Ammon's horn (tissue), 1 donor: ENCODE measurements at regions not wholly inside any gene's neighbourhood (a gene's known extent, or its start where the extent isn't known, plus 50 kb on each side); places are given as distances from the start of the nearest gene placed in this dataset.
"Not testable (repeated sequence)": the region's sequence is repeated elsewhere in the genome, so short reads cannot be mapped to it uniquely, and the experiment has no call there.

ENCODE experiments used
- DNase-seq: peaks from one replicate; pipeline ENCODE4 v3.0.0-alpha.2; 2016; ENCODE audit warnings: low spot score

DNA sequence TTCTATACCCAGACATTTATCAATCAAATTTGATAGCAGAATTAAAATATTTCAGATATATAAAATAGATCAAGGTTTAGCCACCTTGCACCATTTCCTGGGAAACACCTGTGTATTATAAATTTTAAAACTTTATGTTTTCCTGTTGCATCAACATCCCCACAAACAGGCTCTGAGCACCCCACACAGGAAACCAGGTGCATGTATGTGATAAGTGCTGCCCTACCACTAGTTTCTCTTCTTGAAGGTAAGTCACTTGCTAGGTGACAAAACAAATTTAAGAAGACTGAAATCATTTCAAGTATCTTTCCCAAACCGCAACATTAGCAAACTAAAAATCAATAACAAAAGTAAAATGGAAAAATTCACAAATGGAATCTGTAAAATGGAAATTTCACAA, 496.1 kb upstream of the CCDC54 start:
- DNase-seq = no peak

DNA sequence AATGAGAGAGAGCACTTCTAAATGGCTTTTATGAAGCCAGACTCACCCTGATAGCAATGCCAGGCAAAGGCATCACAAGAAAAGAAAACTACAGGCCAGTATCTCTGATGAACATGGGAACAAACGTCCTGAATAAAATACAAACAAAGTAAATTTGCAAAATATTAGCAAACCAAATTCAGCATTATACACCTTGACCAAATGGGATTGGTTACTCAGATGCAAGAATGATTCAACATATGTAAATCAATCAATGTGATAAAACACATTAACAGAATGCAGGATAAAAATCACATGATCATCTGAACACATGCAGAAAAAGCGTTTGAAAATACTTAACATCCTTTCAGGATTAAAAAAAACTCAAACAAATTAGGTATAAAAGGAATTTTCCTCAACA, 494.9 kb upstream of the CCDC54 start:
- no peak for DNase-seq

DNA sequence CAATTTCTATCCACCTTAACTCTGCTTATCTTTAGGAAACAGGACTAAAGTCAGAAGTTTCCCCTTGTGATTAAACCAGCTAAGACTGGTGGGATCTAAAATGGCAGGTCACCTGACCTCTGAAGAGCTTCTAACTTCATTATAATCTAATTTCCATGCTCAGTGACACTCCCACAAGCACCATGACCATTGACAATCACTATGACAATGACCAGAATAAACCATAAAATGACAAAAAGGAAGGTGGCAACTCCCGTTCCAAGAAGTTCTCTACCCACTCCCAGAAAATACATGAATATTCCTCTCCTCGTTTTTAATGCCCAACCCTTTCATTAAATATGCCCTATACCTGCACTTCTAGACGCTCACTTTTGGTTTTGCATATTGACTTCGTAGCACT, 471.2 kb upstream of the CCDC54 start:
- DNase-seq = no peak

GRCh38 chr3:106908181-106908938, 468.9 kb upstream of the CCDC54 start:
- DNase-seq = no peak

- no peak for DNase-seq
Observed at GRCh38 chr3:106913111-106913698, 464.0 kb upstream of the CCDC54 start.

DNA sequence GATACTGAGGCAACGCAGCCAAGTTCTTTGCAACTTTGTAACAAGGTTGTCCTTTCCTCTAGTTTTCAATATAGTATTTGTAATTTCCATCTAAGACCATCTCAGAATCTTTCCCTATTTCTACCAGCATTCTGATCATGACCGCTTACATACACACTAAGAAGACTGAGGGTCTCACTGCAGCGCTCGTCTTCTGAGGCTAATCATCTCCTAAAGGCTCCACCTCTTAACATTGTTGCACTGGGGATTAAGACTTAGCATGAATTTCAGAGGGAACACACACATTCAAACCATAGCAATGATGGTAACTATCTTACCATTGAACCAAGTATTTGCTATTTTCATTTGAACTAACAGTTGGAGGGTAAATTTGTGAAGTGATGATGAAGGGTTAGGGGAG, 463.3 kb upstream of the CCDC54 start:
- no peak for DNase-seq

DNA sequence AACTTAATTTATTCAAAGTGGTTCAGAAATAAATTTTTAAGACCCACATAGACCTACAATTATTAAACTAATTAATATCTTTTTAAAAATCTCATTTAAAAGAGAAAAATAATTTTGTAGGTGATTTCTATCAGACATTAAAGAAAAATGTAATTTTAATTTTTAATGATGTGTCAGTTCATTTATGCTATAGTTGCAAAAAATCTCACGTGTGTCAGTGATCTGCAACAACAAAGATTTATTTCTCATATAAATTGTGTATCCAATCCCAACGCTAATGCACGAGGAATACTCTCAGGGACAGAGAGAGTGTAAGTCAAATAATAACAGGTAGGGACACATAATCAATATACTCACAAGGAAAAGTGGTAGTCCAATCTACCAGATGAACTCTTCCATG, 456.6 kb upstream of the CCDC54 start:
- no peak for DNase-seq

- no peak for DNase-seq
Observed at GRCh38 chr3:106929081-106929480, 448.2 kb upstream of the CCDC54 start.

- DNase-seq = no peak
Observed at GRCh38 chr3:106930086-106930485, 447.2 kb upstream of the CCDC54 start.

- DNase-seq = no peak
Observed at GRCh38 chr3:106931904-106932303, 445.3 kb upstream of the CCDC54 start.

- no peak for DNase-seq
Observed at GRCh38 chr3:106936337-106936736, 440.9 kb upstream of the CCDC54 start.

GRCh38 chr3:106942051-106942450, 435.2 kb upstream of the CCDC54 start:
- DNase-seq = no peak

DNA sequence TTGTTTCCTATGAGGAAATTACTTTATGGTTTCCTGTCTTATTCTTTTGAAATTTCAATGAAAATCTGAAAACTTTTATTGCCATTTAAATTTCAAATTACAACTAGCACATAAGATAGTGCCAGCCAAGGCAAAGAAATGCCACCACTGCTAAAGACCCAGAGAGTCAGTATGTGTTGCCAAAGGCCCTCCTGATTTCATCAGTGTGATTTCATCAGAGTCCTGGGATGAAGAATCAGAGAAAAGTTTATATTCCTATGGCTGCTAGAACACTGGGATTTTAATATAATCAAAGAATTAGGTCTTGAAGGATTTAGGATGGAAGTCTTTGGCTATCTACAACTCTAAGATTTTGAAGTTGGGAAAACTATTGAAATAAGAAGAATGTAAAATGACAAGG, 434.2 kb upstream of the CCDC54 start:
- DNase-seq = no peak

GRCh38 chr3:106945435-106945834, 431.8 kb upstream of the CCDC54 start:
- no peak for DNase-seq

DNA sequence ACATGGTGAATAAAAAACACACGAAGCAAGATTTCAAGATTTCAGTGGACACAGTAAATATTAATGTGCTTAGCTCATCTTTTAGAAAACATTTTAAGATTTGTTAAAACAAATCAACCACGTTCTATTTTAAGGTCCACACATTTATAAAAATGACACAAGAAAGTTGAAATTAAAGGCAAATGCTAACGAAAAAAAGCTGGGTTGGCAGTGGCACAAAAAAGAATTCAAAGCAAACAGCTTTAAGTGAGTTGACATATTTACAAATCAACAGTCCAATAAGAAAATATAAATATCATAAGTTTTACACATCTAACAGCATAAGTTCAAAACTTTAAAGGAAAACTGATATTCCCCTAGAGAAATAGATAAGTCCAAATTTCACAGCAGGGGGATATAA, 430.4 kb upstream of the CCDC54 start:
- no peak for DNase-seq

DNA sequence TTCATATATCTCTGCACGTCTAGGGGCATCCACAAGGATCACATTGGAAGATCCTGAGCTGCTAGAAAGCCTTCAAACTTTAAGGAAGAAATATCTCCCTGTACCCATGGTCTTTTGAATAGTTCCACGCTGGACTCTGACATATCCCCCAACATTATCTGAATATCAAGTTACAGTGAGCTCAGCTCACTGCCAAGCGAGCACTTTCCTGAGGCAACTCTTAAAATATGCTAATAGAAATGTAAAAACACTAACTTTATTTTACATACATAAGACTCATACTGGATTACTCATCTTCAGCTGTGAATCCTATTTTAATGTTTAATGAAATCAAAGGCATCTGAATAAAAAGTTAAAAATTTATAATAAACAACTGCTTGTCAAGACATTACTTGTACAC, 420.2 kb upstream of the CCDC54 start:
- no peak for DNase-seq

- DNase-seq = no peak
Observed at GRCh38 chr3:106962993-106963392, 414.2 kb upstream of the CCDC54 start.

DNA sequence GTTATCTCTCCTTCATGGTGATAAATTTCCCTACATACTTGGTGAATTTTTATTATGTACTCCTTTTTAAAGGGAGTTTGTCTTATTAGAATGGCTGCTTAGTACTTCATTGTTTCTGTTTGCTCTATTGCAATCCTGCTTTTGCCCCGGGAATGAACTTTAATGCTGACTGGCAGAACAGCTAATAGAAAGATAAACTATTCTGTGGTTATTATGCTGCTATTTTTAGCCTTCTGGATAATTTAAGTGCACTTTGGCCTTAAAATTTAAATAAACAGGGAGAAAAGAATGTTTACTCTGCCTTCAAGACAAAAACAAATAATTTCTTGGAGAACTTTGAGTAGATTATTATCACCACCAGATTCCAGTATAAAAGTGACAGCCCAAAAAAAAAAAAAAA, 413.8 kb upstream of the CCDC54 start:
- DNase-seq = no peak

- DNase-seq = peak; percentile 25
Observed at GRCh38 chr3:106965307-106965706, 411.9 kb upstream of the CCDC54 start.

- no peak for DNase-seq
Observed at GRCh38 chr3:106969596-106969995, 407.6 kb upstream of the CCDC54 start.

GRCh38 chr3:106981392-106981791, 395.8 kb upstream of the CCDC54 start:
- no peak for DNase-seq

DNA sequence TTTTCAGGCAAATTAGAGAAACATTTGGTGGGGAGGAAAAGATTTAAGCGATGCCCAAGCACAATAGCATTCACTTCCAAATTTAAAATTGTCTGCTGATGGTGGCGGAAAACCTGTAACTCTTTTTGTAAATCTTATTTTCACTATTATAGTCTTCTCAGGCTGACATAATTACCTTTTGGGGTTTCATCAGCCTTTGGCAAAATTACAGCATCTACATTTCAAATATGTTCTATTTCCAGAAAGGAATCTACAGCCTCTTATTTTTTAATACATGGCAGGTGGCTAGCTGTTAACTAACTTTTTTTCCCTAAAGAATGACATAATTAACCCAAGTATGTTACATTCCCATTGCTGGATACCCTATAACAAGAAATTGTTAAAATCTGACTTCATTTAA, 391.5 kb upstream of the CCDC54 start:
- DNase-seq = no peak

DNA sequence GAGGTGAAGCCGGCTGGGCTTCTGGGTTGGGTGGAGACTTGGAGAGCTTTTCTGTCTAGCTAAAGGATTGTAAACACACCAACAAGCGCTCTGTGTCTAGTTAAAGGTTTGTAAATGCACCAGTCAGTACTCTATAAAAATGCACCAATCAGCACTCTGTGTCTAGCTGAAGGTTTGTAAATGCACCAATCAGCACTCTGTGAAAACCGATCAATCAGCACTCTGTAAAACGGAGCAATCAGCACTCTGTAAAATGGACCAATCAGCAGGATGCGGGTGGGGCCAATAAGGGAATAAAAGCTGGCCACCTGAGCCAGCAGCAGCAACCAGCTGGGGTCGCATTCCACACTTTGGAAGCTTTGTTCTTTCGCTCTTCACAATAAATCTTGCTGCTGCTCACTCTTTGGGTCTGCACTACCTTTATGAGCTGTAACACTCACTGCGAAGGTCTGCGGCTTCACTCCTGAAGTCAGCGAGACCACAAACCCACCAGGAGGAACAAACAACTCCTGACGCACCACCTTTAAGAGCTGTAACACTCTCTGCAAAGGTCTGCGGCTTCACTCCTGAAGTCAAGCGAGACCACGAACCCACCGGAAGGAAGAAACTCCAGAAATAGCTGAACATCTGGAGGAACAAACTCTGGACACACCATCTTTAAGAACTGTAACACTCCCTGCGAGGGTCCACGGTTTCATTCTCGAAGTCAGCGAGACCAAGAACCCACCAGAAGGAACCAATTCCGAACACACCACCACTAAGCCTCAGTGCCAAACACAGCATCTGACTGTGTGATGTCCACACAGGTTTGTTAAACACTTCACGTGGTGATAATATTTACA, 378.2 kb upstream of the CCDC54 start:
- DNase-seq = not testable (repeated sequence)
